GM23248 (cell line): ENCODE measurements at regions not wholly inside any gene's neighbourhood (a gene's known extent, or its start where the extent isn't known, plus 50 kb on each side); places are given as distances from the start of the nearest gene placed in this dataset.

Source experiments
- EZH2 ChIP-seq: fragments of 200-600 bp; sonication (generic); IDR thresholded peaks from 2 replicates; pipeline ENCODE4 v1.6.1; 2018; ENCODE audit warnings: antibody characterized with exemption, mild to moderate bottlenecking; ENCODE audit not compliant: insufficient read depth, poor library complexity, severe bottlenecking
- EZH2phosphoT487 ChIP-seq: fragments of 200-600 bp; sonication (generic); IDR thresholded peaks from 2 replicates; pipeline ENCODE4 v1.6.1; 2018; ENCODE audit warnings: antibody characterized with exemption, moderate library complexity, mild to moderate bottlenecking, low read depth; ENCODE audit not compliant: insufficient read depth

GRCh38 chr13:90776051-90776748 lies 571.3 kb upstream of the MIR17HG start:
- no peak for TF ChIP-seq EZH2
- TF ChIP-seq EZH2phosphoT487: no peak
